Loucy (cell line): ENCODE measurements at regions not wholly inside any gene's neighbourhood (a gene's known extent, or its start where the extent isn't known, plus 50 kb on each side); places are given as distances from the start of the nearest gene placed in this dataset.

Experiments used
- H2AFZ ChIP-seq: fragments of 200-600 bp; sonication (generic); 2 replicates; pipeline ENCODE4 v1.6.0; 2016; ENCODE audit warnings: antibody characterized with exemption, mild to moderate bottlenecking, low read length, moderate library complexity
- H3F3A ChIP-seq: fragments of 200-600 bp; 2 replicates; pipeline ENCODE4 v1.6.0; 2016; ENCODE audit warnings: antibody characterized with exemption, low read depth, mild to moderate bottlenecking
- H3K27me3 ChIP-seq: fragments of 200-600 bp; sonication (generic); 2 replicates; pipeline ENCODE4 v1.6.1; 2014; ENCODE audit warnings: low read length, mild to moderate bottlenecking; ENCODE audit not compliant: insufficient read depth, poor library complexity, severe bottlenecking
- H3K36me3 ChIP-seq: fragments of 200-600 bp; sonication (generic); 2 replicates; pipeline ENCODE4 v1.6.1; 2016; ENCODE audit warnings: low read length; ENCODE audit not compliant: insufficient read depth
- H3K4me1 ChIP-seq: fragments of 200-600 bp; sonication (generic); 2 replicates; pipeline ENCODE4 v1.5.1; 2014; ENCODE audit warnings: low read length, mild to moderate bottlenecking; ENCODE audit not compliant: insufficient read depth, poor library complexity, severe bottlenecking
- H3K4me2 ChIP-seq: fragments of 200-600 bp; sonication (generic); 2 replicates; pipeline ENCODE4 v1.6.0; 2014; ENCODE audit warnings: antibody characterized with exemption, low read length, low read depth, mild to moderate bottlenecking; ENCODE audit not compliant: poor library complexity, severe bottlenecking
- H3K4me3 ChIP-seq: fragments of 200-600 bp; sonication (generic); 2 replicates; pipeline ENCODE4 v1.5.1; 2014; ENCODE audit warnings: low read length, mild to moderate bottlenecking, mixed read lengths; ENCODE audit not compliant: poor library complexity, severe bottlenecking
- H3K79me2 ChIP-seq: fragments of 200-600 bp; sonication (generic); 2 replicates; pipeline ENCODE4 v1.6.1; 2014; ENCODE audit warnings: low read length; ENCODE audit not compliant: insufficient read depth
- H3K9ac ChIP-seq: fragments of 200-600 bp; sonication (generic); 2 replicates; pipeline ENCODE4 v1.6.0; 2014; ENCODE audit warnings: mild to moderate bottlenecking, low read depth, low read length, moderate library complexity; ENCODE audit not compliant: poor library complexity, severe bottlenecking
- H3K9me2 ChIP-seq: fragments of 200-600 bp; sonication (generic); replicated peaks from 2 replicates; pipeline ENCODE4 v1.6.1; 2016; ENCODE audit warnings: low read depth, low read length, mixed read lengths
- H3K9me3 ChIP-seq: fragments of 200-600 bp; sonication (generic); 2 replicates; pipeline ENCODE4 v1.6.1; 2014; ENCODE audit warnings: mild to moderate bottlenecking, antibody characterized with exemption, low read length, low read depth; ENCODE audit not compliant: insufficient read depth
- H4K20me1 ChIP-seq: fragments of 200-600 bp; sonication (generic); 2 replicates; pipeline ENCODE4 v1.6.0; 2014; ENCODE audit warnings: antibody characterized with exemption, low read length, mild to moderate bottlenecking; ENCODE audit not compliant: insufficient read depth, poor library complexity, severe bottlenecking
- EZH2phosphoT487 ChIP-seq: fragments of 200-600 bp; IDR thresholded peaks from 2 replicates; pipeline ENCODE4 v1.6.1; 2018; ENCODE audit warnings: antibody characterized with exemption, mild to moderate bottlenecking, moderate library complexity, borderline replicate concordance
- TF ChIP-seq, protein P1 (sequence below): fragments of 200-600 bp; sonication (generic); conservative IDR thresholded peaks from 2 replicates; pipeline ENCODE4 v1.5.1; 2014; ENCODE audit warnings: mild to moderate bottlenecking, antibody characterized with exemption, low read length

DNA sequence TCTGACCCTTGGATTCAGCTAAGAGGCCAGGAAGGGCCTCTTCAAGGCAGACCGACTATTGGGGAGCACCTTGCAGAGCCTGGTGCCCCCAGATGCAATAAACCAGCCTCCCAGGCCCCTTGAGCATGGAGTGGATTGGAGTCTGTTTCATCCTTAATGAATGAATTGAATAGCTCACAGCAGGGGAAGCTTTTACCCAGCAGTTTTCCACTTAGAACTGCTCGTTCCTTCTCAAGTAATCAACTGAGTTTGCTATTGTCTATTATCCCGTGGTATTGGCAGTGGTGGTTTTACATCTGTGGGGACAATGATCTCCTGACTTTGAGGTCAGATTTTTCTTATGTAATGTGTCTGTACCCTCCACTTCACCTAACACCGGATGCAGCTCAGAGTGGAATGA is 197.6 kb downstream of the AACS start:
- H3K9me2 ChIP-seq, result no peaks in the 10 kb centered on the region
- no peak overlapping the region for H3K9ac ChIP-seq
- no peaks in the 10 kb centered on the region for H3K4me1 ChIP-seq
- no peak overlapping the region for H3K4me2 ChIP-seq
- no peaks in the 10 kb centered on the region for H3K79me2 ChIP-seq
- no peaks in the 10 kb centered on the region; the same call in 1 of the 2 replicates for H3K9me3 ChIP-seq
- no peak overlapping the region for H3K4me3 ChIP-seq
- no peak overlapping the region for H2AFZ ChIP-seq
- H3K27me3 ChIP-seq, result no peaks in the 10 kb centered on the region
- TF ChIP-seq, protein P1, sequence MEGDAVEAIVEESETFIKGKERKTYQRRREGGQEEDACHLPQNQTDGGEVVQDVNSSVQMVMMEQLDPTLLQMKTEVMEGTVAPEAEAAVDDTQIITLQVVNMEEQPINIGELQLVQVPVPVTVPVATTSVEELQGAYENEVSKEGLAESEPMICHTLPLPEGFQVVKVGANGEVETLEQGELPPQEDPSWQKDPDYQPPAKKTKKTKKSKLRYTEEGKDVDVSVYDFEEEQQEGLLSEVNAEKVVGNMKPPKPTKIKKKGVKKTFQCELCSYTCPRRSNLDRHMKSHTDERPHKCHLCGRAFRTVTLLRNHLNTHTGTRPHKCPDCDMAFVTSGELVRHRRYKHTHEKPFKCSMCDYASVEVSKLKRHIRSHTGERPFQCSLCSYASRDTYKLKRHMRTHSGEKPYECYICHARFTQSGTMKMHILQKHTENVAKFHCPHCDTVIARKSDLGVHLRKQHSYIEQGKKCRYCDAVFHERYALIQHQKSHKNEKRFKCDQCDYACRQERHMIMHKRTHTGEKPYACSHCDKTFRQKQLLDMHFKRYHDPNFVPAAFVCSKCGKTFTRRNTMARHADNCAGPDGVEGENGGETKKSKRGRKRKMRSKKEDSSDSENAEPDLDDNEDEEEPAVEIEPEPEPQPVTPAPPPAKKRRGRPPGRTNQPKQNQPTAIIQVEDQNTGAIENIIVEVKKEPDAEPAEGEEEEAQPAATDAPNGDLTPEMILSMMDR, result no peak
- TF ChIP-seq EZH2phosphoT487, result no peak
- H3K36me3 ChIP-seq, result no peaks in the 10 kb centered on the region
- no peaks in the 10 kb centered on the region for H3F3A ChIP-seq
- no peaks in the 10 kb centered on the region for H4K20me1 ChIP-seq

DNA sequence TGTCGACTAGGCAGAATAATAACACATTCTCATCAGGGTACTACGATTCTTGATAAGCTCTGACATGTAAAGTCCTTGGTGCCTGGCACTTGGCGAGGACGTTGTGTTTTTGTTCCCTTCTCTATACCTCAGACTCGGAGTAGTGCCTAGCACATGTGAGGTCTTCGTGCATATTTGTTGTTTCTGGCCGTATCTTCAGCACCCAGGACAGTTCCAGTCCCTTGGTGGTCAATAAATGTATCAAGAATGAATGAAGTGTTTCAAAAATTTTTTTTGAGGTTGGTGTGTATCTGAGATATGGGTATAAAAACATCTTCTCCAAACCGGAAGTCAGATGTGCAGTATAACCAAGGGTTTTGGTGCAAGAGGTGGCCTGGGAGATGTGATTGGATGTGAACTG is 198.2 kb downstream of the AACS start:
- Histone ChIP-seq H3K4me1 (no peaks in the 10 kb centered on the region), H3K9ac (no peak overlapping the region), H3K9me3 (no peaks in the 10 kb centered on the region), H3K9me2 (no peaks in the 10 kb centered on the region), H3K4me2 (no peak overlapping the region), H2AFZ (no peak overlapping the region), H3K4me3 (no peak overlapping the region), H3F3A (no peaks in the 10 kb centered on the region), H3K36me3 (no peaks in the 10 kb centered on the region), H4K20me1 (no peaks in the 10 kb centered on the region), H3K27me3 (no peaks in the 10 kb centered on the region), H3K79me2 (no peaks in the 10 kb centered on the region)
- no peak for TF ChIP-seq EZH2phosphoT487
- TF ChIP-seq, protein P1, result no peak

DNA sequence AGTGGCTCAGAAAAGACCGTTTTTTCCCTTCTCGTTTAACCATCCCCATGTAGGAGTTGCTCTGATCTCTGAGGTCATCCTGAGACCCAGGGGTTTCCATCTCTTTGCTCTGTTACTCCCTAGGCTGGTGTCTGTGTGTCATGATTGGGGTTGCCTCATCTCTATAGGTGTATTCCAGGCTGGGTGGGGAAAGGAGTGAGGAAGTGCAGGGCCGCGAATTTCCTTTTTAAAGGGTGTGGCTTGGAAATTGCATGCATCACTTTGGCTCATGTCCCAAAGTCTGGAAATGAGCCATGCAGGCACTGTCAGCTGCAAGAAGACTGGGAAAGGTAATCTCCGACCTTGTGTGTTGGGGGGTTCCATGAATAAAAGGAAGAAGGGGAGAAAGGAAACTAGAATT is 201.9 kb downstream of the AACS start:
- H3K27me3 ChIP-seq, result no peaks in the 10 kb centered on the region
- H3K36me3 ChIP-seq, result no peaks in the 10 kb centered on the region

More for the DNA sequence above, 201.9 kb downstream of the AACS start:
- Histone ChIP-seq H3K9ac (no peak overlapping the region), H4K20me1 (no peaks in the 10 kb centered on the region), H3K4me1 (no peaks in the 10 kb centered on the region), H3K9me2 (no peaks in the 10 kb centered on the region), H2AFZ (no peak overlapping the region), H3F3A (no peaks in the 10 kb centered on the region), H3K79me2 (no peaks in the 10 kb centered on the region), H3K4me2 (no peak overlapping the region), H3K9me3 (no peaks in the 10 kb centered on the region), H3K4me3 (no peak overlapping the region)
- TF ChIP-seq, protein P1, result no peak
- no peak for TF ChIP-seq EZH2phosphoT487
